Gastrocnemius medialis (tissue), 4 donors: ENCODE measurements at regions not wholly inside any gene's neighbourhood (a gene's known extent, or its start where the extent isn't known, plus 50 kb on each side); places are given as distances from the start of the nearest gene placed in this dataset.

Experiments
- POLR2A ChIP-seq, 2 donors: fragments of 450-650 bp; IDR thresholded peaks; one replicate each; pipeline ENCODE4 v1.6.1; 2017; ENCODE audit warnings: antibody characterized with exemption in 2 of 2, mild to moderate bottlenecking in 2 of 2, moderate library complexity in 2 of 2
- TF ChIP-seq, protein P1 (sequence below), 5 experiments: fragments of 450-650 bp in 3 of 5; fragments of 200-600 bp in 2 of 5; sonication (generic) in 2 of 5; IDR thresholded peaks in 4 of 5; conservative IDR thresholded peaks in 1 of 5; 1 replicate in 4 of 5; 2 replicates in 1 of 5; pipeline ENCODE4 v1.5.1; 2016 to 2019; ENCODE audit warnings: antibody characterized with exemption in 5 of 5, mild to moderate bottlenecking in 3 of 5, moderate library complexity in 3 of 5

GRCh38 chr14:105776924-105777323 is 250.5 kb downstream of the TMEM121 start:
- TF ChIP-seq, protein P1, sequence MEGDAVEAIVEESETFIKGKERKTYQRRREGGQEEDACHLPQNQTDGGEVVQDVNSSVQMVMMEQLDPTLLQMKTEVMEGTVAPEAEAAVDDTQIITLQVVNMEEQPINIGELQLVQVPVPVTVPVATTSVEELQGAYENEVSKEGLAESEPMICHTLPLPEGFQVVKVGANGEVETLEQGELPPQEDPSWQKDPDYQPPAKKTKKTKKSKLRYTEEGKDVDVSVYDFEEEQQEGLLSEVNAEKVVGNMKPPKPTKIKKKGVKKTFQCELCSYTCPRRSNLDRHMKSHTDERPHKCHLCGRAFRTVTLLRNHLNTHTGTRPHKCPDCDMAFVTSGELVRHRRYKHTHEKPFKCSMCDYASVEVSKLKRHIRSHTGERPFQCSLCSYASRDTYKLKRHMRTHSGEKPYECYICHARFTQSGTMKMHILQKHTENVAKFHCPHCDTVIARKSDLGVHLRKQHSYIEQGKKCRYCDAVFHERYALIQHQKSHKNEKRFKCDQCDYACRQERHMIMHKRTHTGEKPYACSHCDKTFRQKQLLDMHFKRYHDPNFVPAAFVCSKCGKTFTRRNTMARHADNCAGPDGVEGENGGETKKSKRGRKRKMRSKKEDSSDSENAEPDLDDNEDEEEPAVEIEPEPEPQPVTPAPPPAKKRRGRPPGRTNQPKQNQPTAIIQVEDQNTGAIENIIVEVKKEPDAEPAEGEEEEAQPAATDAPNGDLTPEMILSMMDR (IDR thresholded peaks at IDR 0.05 in 4 of 5, conservative IDR thresholded peaks at IDR 0.05 in 1 of 5): no peak
- TF ChIP-seq POLR2A (IDR thresholded peaks at IDR 0.05): no peak
